ENCODE measurements at regions not wholly inside any gene's neighbourhood (a gene's known extent, or its start where the extent isn't known, plus 50 kb on each side); places are given as distances from the start of the nearest gene placed in this dataset.

GRCh38 chr9:106287091-106287631, 575.8 kb upstream of the ZNF462 start:
- no peak for DNase-seq

- DNase-seq, result no peak
These were observed 575.2 kb upstream of the ZNF462 start for GRCh38 chr9:106287731-106288130.

- DNase-seq, result no peak
These were observed 574.3 kb upstream of the ZNF462 start for GRCh38 chr9:106288689-106289088.

- DNase-seq, result no peak
These were observed 571.2 kb upstream of the ZNF462 start for GRCh38 chr9:106291786-106292185.

- no peak for DNase-seq
These were observed 566.5 kb upstream of the ZNF462 start for GRCh38 chr9:106296426-106296825.

GRCh38 chr9:106298997-106299396, 564.0 kb upstream of the ZNF462 start:
- DNase-seq, result no peak

- no peak for DNase-seq
These were observed 558.5 kb upstream of the ZNF462 start for GRCh38 chr9:106304401-106304920.

- no peak for DNase-seq
These were observed 557.4 kb upstream of the ZNF462 start for GRCh38 chr9:106305428-106306133.

- no peak for DNase-seq
These were observed 555.3 kb upstream of the ZNF462 start for GRCh38 chr9:106307670-106308069.

- DNase-seq, result no peak
These were observed 553.0 kb upstream of the ZNF462 start for GRCh38 chr9:106309925-106310324.

- no peak for DNase-seq
These were observed 552.2 kb upstream of the ZNF462 start for GRCh38 chr9:106310782-106311181.

GRCh38 chr9:106312906-106313305, 550.1 kb upstream of the ZNF462 start:
- no peak for DNase-seq

- DNase-seq, result no peak
These were observed 548.5 kb upstream of the ZNF462 start for GRCh38 chr9:106314476-106314875.

GRCh38 chr9:106321394-106322180, 541.4 kb upstream of the ZNF462 start:
- no peak for DNase-seq

- no peak for DNase-seq
These were observed 540.2 kb upstream of the ZNF462 start for GRCh38 chr9:106322706-106323245.

- DNase-seq, result no peak
These were observed 538.8 kb upstream of the ZNF462 start for GRCh38 chr9:106324053-106324585.

- no peak for DNase-seq
These were observed 538.2 kb upstream of the ZNF462 start for GRCh38 chr9:106324591-106325280.

GRCh38 chr9:106326493-106326892, 536.5 kb upstream of the ZNF462 start:
- no peak for DNase-seq

- peak; percentile 70 for DNase-seq
These were observed 529.5 kb upstream of the ZNF462 start for GRCh38 chr9:106333481-106333880.

- DNase-seq, result no peak
These were observed 528.9 kb upstream of the ZNF462 start for GRCh38 chr9:106334081-106334480.

GRCh38 chr9:106339882-106340281, 523.1 kb upstream of the ZNF462 start:
- DNase-seq, result no peak

- DNase-seq, result no peak
These were observed 512.2 kb upstream of the ZNF462 start for GRCh38 chr9:106350777-106351176.

GRCh38 chr9:106356924-106357323, 506.0 kb upstream of the ZNF462 start:
- DNase-seq, result no peak
